ENCODE measurements at regions not wholly inside any gene's neighbourhood (a gene's known extent, or its start where the extent isn't known, plus 50 kb on each side); places are given as distances from the start of the nearest gene placed in this dataset.
A peak's percentile ranks its signal among the peaks of the same experiment; 100 is the strongest.

DNA sequence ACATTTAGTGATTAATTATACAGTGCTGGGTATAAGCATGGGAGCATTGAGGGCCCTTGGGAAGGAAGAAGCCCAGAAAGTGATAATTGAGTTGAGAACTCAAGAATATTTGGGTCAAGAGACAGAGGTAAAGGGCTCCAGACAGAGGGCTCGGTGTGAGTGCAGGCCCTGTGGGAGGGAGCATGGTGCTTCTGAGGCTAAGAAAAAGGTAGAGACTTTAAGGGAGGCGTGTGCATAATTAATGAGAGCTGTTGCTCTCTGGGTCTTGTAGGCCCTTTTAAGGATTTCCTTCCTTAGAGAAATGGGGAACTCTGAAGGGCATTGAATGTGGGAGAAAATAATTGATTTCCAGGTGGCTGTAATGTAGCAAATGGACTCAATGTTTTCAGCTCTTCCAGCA is 735.0 kb upstream of the POU3F3 start:
- no peak for TF ChIP-seq EZH2 (IDR thresholded peaks at IDR 0.05; ENCODE audit: borderline replicate concordance, insufficient read depth, low read length, poor library complexity, severe bottlenecking)
- no peak for TF ChIP-seq TAF1 (IDR thresholded peaks at IDR 0.05; ENCODE audit: low read depth)
- TF ChIP-seq MXI1 (conservative IDR thresholded peaks at IDR 0.05; ENCODE audit: poor library complexity, severe bottlenecking) = no peak
- no peak for TF ChIP-seq EP300 (conservative IDR thresholded peaks at IDR 0.05; ENCODE audit: poor library complexity, severe bottlenecking)
- TF ChIP-seq, protein P1, sequence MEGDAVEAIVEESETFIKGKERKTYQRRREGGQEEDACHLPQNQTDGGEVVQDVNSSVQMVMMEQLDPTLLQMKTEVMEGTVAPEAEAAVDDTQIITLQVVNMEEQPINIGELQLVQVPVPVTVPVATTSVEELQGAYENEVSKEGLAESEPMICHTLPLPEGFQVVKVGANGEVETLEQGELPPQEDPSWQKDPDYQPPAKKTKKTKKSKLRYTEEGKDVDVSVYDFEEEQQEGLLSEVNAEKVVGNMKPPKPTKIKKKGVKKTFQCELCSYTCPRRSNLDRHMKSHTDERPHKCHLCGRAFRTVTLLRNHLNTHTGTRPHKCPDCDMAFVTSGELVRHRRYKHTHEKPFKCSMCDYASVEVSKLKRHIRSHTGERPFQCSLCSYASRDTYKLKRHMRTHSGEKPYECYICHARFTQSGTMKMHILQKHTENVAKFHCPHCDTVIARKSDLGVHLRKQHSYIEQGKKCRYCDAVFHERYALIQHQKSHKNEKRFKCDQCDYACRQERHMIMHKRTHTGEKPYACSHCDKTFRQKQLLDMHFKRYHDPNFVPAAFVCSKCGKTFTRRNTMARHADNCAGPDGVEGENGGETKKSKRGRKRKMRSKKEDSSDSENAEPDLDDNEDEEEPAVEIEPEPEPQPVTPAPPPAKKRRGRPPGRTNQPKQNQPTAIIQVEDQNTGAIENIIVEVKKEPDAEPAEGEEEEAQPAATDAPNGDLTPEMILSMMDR (IDR thresholded peaks at IDR 0.05; ENCODE audit: poor library complexity, severe bottlenecking) = no peak
- TF ChIP-seq SMC3 (conservative IDR thresholded peaks at IDR 0.05; ENCODE audit: poor library complexity) = no peak
- TF ChIP-seq, protein P2, sequence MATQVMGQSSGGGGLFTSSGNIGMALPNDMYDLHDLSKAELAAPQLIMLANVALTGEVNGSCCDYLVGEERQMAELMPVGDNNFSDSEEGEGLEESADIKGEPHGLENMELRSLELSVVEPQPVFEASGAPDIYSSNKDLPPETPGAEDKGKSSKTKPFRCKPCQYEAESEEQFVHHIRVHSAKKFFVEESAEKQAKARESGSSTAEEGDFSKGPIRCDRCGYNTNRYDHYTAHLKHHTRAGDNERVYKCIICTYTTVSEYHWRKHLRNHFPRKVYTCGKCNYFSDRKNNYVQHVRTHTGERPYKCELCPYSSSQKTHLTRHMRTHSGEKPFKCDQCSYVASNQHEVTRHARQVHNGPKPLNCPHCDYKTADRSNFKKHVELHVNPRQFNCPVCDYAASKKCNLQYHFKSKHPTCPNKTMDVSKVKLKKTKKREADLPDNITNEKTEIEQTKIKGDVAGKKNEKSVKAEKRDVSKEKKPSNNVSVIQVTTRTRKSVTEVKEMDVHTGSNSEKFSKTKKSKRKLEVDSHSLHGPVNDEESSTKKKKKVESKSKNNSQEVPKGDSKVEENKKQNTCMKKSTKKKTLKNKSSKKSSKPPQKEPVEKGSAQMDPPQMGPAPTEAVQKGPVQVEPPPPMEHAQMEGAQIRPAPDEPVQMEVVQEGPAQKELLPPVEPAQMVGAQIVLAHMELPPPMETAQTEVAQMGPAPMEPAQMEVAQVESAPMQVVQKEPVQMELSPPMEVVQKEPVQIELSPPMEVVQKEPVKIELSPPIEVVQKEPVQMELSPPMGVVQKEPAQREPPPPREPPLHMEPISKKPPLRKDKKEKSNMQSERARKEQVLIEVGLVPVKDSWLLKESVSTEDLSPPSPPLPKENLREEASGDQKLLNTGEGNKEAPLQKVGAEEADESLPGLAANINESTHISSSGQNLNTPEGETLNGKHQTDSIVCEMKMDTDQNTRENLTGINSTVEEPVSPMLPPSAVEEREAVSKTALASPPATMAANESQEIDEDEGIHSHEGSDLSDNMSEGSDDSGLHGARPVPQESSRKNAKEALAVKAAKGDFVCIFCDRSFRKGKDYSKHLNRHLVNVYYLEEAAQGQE (IDR thresholded peaks at IDR 0.05; ENCODE audit: borderline replicate concordance) = no peak
- TF ChIP-seq RAD21 (conservative IDR thresholded peaks at IDR 0.05) = no peak
- TF ChIP-seq POLR2AphosphoS5 (IDR thresholded peaks at IDR 0.05) = no peak
- Histone ChIP-seq H3K4me3 (ENCODE audit: low read length) (no peak overlapping the region), H4K20me1 (ENCODE audit: insufficient read depth) (no peaks in the 10 kb centered on the region), H3K36me3 (ENCODE audit: insufficient read depth, low read length) (no peaks in the 10 kb centered on the region), H3F3A (ENCODE audit: insufficient read depth, low read length, poor library complexity, severe bottlenecking) (no peaks in the 10 kb centered on the region), H3K9me2 (ENCODE audit: insufficient read depth, low read length) (no peaks in the 10 kb centered on the region), H3K9ac (ENCODE audit: low read length) (no peak overlapping the region), H3K27ac (ENCODE audit: low read length) (peak overlapping the region; percentile 91), H3K4me2 (ENCODE audit: low read length) (no peak overlapping the region), H3K27me3 (ENCODE audit: insufficient read depth, low read depth, low read length) (no peaks in the 10 kb centered on the region), H3K79me2 (replicated peaks; ENCODE audit: insufficient read depth, low read length) (no peaks in the 10 kb centered on the region), H2AFZ (ENCODE audit: low read depth, low read length) (no peak overlapping the region), H3K9me3 (ENCODE audit: low read length) (no peaks in the 10 kb centered on the region)

DNA sequence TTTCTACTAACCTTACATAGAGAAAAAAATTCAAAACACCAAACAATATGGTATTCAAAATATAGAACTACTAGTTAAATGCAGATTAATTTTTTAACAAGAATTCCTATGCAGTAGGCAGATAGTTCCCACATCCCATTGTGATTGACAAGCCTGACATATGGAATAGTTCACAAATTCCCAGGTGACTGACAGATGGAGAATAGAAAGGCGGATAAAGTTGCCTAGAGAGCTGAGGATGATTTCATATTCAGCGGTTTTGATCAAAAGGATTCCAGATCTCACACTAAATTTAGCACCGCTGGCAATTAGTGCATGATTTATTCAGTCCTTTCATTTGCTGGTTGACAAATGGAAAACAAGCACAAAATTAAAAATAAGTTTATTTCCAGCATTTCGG is 733.7 kb upstream of the POU3F3 start:
- no peak overlapping the region for H3K4me2 ChIP-seq (ENCODE audit: low read length)
- H3K9me2 ChIP-seq (ENCODE audit: insufficient read depth, low read length) = no peaks in the 10 kb centered on the region
- H3K27me3 ChIP-seq (ENCODE audit: insufficient read depth, low read depth, low read length) = no peaks in the 10 kb centered on the region
- peak overlapping the region; percentile 91 for H3K27ac ChIP-seq (ENCODE audit: low read length)
- H3K79me2 ChIP-seq (replicated peaks; ENCODE audit: insufficient read depth, low read length) = no peaks in the 10 kb centered on the region
- H2AFZ ChIP-seq (ENCODE audit: low read depth, low read length) = no peak overlapping the region
- TF ChIP-seq EZH2 (IDR thresholded peaks at IDR 0.05; ENCODE audit: borderline replicate concordance, insufficient read depth, low read length, poor library complexity, severe bottlenecking) (no peak), TAF1 (IDR thresholded peaks at IDR 0.05; ENCODE audit: low read depth) (no peak), RAD21 (conservative IDR thresholded peaks at IDR 0.05) (no peak), MXI1 (conservative IDR thresholded peaks at IDR 0.05; ENCODE audit: poor library complexity, severe bottlenecking) (no peak), POLR2AphosphoS5 (IDR thresholded peaks at IDR 0.05) (peak; percentile 80), EP300 (conservative IDR thresholded peaks at IDR 0.05; ENCODE audit: poor library complexity, severe bottlenecking) (peak; percentile 98), SMC3 (conservative IDR thresholded peaks at IDR 0.05; ENCODE audit: poor library complexity) (no peak)
- TF ChIP-seq, protein P2 (IDR thresholded peaks at IDR 0.05; ENCODE audit: borderline replicate concordance) = peak; percentile 99
- TF ChIP-seq, protein P1 (IDR thresholded peaks at IDR 0.05; ENCODE audit: poor library complexity, severe bottlenecking) = no peak
- no peaks in the 10 kb centered on the region for H4K20me1 ChIP-seq (ENCODE audit: insufficient read depth)
- H3K9me3 ChIP-seq (ENCODE audit: low read length) = no peaks in the 10 kb centered on the region
- H3F3A ChIP-seq (ENCODE audit: insufficient read depth, low read length, poor library complexity, severe bottlenecking) = no peaks in the 10 kb centered on the region
- peak overlapping the region; percentile 42 for H3K4me3 ChIP-seq (ENCODE audit: low read length)
- peak overlapping the region; percentile 54 for H3K9ac ChIP-seq (ENCODE audit: low read length)
- H3K36me3 ChIP-seq (ENCODE audit: insufficient read depth, low read length) = no peaks in the 10 kb centered on the region
